ENCODE measurements at regions not wholly inside any gene's neighbourhood (a gene's known extent, or its start where the extent isn't known, plus 50 kb on each side); places are given as distances from the start of the nearest gene placed in this dataset.

DNA sequence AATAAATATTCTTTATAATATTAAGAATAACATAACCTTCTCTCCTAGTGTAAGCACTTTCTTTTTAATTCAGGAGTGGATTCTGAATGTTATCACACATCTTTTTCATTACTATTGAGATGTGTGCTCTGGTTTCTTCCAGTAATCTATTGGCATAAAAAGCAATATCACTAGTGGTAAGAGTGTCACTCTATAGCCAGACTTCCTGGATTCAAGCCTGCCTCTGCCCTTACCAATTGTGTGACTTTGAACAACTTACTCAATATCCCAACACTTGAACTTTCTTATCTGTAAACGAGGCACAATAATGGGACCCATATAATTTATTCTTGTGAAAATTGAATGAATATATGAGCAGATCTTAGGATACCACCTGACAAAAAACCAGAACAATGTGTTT, 71.0 kb downstream of the SEM1 start:
- no peak for DNase-seq

DNA sequence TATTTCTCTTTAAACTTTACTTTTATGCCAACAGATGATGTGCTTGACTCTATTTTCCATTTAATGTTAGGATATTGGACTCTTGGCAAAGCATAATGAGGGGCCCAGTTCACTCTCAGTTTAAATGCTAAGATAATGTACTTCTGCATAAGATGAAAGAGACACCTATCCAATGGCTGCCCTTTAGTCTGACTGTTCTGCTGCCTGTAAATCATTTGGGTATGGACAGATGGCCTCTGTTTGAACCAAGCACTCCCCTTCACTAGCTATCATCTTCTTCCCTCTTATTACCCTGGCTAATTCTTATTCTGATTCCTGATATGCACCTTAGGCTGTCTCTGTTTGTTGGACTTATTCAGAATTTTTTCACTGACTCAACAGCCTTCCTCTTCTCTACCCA, 72.1 kb downstream of the SEM1 start:
- no peak for DNase-seq

DNA sequence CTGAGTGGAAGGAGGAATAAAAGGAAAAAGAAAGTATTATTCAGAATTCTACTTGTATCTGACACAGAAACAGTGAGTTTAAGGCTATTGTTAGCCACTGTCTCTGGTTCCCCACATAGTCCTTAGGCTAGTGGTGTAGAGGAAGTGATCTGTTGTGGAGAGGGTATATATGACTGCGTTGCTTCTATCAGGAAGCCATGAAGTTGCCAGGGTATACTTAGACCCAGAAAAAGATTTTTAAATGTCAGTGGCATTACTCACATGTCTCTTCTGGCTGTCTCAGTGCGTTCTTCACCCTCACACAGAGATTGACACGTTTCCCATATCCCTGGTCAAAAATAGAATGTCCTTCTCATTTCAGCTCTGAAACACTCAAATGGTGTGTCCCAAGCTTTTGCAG, 72.7 kb downstream of the SEM1 start:
- no peak for DNase-seq

DNA sequence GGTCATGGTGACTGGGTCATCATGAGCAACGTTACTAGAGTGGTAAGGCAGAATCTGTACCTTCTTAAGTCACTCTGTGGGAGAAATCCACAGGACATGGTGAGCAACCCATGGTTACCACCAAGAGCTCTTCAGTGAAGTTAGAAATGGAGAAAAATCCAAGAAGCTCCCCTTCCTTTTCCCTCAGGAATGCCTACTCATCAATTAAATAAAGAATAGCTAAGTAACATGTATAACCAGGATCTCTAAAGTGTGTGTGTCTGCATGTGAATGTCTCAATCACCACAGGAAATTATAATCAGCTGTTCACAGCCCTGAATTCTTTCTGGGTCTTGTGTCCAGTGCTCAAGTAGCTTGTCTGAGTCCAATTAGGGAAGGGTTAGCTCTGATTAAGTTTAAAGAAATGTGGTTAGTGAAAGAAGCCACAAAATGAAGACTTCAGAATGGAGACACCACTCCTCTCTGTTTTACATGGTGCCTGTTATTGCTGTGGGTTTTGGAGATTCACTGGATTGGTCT, 73.2 kb downstream of the SEM1 start:
- DNase-seq, result no peak

DNA sequence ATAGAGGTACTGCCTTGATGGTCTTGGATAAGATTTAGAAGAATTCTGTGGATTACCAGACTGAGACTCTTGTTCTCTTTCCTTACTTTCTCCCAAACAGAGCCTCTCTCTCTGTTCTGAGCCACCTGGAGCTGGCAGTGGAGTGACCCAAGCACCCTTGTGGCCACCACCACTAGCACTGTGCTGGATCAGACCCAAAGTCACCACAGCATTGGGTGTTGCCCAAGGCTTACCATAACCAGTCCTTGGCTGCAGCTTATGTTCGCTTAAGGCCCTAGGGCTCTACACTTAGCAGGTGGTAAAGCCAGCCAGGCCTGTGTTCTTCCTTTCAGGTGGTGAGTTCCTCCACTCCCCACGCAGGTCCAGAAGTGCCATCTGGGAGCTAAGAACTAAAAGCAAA, 79.8 kb downstream of the SEM1 start:
- no peak for DNase-seq

DNA sequence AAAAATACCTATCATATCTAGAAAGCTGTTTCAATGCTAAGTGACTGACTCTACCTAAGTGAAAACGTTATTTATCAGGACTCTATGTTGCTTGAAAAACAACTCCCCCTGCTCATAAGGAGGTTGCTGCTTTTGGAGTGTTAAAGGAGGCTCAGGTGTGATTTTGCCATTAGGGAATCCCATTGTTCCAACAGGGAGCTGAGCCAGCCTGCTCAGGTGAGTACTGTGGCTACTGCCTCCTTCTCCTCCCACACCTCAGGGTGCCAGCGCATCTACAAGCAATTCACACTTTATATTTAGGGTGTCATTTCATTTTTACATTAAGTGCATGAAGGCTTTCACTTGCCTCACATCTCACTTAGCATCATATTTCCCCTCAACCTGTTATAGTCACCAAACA, 84.7 kb downstream of the SEM1 start:
- no peak for DNase-seq

DNA sequence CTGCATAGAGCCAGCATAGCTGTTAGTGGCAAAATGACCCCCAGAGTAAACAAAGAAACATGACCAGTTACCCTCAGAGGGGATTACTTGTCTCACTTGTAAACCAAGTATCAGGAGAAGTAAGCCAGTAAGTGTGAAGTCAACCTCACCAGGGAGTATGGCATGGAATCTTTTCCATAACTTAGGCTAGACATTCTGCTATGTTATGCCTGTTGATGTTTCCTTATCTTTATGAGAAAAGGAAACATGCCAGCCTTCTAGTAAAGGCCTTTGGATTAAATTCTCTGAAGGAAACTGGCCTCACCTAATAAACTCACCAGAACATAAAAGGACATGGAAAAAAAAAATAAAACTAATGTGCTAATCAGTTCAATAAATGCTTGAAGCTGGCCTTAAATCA, 87.7 kb downstream of the SEM1 start:
- DNase-seq, result no peak

DNA sequence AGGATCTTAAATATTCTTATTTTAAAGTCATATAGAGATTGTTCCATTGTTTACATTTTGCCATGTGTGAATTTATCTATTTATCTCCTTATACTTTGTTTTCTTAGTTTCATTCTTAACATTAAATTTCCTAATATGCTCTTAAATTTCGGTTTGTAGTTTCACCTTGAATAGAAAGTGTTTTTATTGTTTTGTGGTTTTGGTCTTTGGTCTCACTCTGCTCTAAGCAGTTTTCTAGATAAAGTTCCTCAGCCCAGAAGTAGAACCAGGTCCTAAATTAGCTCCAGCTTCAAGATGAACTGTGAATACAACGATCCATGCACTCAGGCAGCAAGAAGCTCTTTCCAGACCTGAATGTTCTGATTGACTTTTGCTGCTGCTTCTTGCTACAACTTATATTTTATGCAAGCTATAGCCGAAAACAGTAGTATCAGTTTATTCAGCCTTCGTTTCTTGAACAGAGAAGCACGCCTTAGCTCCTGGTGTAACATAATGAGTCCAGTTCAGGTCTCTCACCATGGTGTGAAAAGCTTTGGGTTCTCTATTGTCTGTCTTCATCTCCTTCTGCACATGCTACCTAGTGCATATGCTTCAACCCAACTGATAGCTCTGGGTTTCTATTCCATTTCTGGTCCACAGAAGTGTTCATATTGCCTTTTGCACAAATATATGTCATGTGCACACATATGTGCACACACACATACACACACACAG, 95.3 kb downstream of the SEM1 start:
- DNase-seq, result no peak

DNA sequence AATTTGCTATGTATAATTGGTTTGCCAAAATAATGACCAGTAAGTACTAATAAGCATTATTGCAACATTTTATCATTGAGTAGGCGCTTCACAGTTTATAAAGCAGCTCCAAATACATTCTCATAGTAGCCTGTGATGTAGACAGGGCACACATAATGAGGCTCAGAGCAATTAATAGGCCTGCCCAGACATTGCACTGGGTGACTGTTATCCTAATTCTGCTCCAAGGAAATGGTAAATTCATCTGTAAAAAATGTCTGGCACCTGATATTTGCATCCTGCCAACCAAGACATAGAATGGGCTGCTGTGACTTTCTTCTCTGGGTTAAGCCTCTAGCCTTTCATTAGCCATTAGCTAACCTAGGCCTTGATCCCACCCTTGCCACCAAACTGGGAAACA, 97.6 kb downstream of the SEM1 start:
- DNase-seq, result no peak

DNA sequence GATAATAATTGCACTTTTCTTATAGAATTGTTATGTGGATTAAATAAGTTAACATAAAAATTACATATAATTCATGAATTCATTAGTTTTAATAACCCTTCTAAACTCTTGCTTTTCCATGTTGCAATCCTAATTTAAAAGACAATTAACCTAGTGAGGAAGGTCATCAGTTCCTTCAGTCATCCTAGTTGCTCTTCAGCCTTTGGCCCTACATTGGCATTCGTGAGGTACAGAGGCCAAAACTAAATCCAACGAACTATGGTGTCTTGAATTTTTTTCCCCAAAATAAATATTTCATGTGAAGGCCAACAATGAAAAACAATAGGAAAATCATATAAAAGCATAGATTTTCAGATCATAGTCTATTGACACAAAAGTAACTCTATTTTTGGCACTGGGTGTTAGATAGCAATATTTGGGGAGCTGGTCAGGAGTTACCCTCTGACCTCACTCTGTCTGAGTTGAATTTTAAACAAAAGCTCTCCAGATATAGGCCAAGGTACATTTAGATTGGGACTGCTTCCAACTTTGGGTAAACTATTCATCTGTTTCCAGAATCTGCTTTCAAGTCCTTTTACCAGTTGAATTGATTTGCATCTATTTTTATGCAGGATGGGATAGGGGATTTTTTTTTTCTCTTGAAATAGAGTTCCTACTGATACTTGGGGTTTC, 104.5 kb downstream of the SEM1 start:
- no peak for DNase-seq

DNA sequence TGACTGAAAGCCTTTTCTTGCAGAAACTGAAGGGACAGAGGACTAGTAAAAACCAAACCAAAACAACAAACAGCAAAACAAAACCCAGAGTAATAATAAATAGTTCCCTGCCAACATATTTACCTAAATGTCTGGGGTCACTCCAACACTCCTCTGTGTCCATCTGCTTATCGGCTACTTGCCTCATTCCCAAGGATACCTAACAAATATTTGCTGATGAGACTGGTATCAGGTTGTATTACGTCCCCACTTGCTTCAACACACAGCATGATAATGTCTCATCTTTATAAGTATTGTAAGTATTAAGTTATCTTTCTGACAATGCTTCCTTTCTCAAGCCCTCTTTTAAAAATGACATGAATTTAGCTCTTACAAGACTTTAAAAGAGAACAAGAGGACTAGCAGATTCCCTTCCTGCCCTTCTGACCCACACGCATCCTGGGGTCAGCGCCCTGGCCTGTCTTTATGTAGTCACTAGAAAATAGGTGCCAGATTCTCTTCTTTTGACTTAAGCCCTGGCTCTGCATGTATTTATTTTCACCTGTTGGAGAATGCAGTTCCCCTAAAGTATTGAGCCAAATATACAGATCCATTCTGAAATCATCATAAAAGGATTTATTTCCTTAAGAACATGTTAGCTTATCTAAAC, 110.2 kb downstream of the SEM1 start:
- DNase-seq, result no peak

DNA sequence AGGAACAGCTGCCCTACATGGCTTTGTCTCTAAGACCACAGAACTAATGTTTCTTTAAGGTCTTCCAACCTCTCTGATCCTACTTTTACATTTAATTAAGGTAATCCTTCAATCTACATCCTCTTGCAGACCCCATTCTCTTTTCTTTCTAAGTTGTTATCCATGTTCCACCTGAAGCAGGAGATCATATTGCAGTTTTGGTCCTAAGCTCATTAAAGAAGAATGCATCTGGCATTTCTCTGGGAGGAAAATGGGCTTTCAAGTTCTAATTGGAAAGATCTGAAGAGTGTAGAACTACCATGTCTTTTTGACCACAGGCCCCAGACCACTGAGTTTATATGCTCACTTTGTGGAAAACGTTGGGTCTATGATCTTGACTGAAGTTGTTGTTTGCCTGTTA, 111.2 kb downstream of the SEM1 start:
- DNase-seq, result no peak

DNA sequence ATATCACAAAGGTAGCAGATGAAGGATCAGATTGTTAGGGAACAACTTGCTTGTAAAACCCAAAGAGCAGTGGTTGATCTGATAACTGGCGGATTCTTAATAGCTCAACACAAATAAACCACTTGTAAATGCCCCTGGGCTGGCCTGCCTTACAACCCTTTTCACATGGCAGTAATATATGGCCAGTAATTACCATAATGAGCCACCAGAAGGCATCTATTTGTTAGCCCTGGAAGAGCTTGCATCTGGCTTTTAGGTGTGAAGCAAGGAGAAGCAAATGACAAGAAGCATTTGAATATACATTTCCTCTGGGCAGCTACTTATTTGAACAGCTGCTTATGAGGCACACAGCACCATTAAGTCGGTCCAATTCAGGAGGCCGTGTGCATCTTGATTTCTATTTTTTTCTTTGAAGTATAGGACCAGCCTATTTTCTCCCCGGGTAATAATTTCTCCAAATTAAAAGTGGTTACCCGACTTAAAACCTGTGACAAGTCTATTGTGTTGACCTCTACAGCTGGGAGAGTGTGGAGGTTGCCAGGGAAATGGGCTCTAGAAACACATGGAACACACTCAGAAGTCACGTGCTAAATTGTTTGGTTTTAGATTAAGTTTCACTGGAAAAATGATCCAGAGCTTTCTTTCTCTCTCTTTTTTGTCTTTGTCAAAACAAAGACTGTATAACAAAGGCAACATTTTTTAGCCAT, 113.4 kb downstream of the SEM1 start:
- peak; percentile 15 for DNase-seq

DNA sequence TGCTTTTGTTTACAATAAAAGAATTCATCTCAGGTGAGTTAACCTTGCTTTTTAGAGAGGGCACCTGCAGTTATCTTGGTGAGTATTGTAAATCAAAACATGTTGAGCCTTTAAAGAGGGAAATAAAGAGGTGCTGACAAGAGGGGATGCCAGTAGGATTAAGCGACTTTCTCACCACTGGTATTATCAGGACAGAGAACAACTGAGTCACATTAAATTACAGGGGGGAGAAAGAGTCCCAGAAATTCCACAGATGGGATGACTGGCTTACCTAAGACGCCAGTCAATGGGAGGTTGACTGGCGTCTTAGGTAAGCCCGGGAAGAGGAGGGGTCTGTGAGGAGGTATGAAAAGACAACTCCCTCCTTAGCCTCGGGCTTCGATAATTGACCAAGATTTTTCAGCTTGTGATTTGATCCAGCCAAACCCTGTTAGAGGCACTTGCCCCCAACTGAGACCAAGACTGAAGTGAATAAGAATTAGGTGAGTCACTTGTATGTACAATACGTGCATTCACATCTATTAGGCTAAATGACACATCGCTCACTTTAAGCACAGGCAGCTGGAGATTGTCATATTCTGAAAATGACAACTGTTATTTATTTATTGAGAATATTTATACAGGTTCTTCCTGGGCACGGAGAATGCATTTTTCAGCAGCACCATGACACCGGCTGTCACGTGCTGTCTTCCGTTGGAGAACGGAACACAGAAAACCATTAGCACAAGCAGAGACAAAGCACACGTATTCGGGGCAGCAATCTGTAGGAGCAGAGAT, 117.6 kb downstream of the SEM1 start:
- no peak for DNase-seq

DNA sequence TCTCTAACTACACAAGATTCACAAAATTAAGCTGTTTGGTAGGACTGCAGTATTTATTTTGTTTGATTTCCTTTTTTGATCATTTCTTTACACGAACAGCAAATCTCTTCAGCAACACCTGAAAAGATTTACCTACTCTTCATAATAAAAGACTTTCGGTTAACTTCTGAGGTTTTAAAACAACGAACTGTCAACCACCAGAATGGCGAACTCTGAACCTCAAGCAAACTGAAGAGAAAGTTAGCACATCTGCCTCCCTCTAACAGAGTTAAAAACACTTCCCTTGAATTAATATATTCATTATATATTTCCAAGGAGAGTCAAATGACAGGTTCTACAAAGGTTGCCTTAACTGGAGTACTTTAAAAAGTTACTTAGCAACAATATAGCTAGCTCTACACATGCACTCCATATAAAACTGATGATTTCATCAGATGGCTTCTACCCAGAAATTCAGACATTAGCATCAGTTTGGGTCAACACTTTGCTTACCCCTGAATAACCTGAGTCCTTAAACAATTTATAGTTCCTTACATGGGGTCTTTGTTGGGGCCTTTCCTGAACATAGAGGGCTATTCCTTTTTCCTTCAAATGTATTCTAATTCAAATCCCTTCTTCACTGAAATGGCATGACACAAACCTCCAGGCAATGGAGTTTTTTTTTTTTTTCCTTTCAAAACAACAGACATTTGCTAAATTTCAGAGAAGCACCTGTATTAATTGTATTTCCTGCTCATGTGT, 118.3 kb downstream of the SEM1 start:
- DNase-seq, result no peak

DNA sequence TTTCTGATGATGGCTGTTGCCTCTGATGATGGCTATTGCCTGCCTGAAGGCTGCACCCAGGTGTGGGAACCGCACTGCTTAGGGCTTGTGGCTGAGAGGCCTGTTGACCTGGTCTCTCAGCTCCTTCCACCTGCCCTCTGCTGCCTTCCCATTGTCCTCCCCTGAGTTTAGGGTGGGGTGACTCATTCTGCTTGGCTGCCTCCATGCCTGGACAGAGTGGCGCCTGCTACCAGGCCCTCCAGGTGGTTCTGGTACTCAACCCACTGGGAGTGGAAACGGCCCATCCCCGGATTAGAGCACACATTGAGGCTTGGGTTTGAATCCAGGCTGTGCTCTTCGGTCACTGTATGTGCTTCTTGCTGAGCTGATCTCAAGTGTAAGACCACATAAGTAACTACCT, 120.6 kb downstream of the SEM1 start:
- no peak for DNase-seq

DNA sequence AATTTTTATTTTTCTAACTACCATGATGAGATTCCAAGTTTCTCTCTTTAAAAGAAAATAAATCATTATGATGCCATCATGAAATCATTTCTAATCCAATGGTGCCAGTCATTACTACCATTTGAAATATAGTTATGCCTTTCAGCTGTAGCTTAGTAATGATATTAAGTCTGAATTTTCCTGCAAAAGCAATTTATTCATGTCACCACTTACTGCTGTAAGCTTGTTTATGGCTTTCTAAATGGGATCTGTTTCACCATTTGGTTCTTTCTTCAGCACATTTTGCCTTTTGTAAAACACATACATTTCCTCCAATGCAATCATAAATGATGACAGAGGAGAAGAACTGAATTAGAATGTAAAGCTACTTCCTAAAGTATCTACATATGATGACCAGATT, 130.5 kb downstream of the SEM1 start:
- DNase-seq, result no peak

DNA sequence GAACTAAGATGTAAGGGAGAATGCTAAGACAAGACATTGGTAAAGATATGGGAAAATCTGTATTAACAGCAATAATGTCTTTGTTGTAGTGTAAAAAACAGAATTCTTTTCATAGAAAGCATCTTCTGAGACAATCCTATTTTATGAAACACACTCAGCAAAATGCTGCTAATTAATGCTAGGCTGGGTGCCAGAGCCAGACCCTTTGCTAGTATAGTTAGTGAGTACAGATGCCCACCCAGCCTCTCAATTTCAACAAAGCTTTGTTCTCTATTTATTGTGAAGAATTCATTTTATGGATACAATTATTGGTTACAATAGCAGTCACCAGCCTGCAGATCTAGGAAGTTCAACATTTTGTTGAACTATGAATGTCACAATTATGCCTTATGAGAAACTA, 131.0 kb downstream of the SEM1 start:
- no peak for DNase-seq

DNA sequence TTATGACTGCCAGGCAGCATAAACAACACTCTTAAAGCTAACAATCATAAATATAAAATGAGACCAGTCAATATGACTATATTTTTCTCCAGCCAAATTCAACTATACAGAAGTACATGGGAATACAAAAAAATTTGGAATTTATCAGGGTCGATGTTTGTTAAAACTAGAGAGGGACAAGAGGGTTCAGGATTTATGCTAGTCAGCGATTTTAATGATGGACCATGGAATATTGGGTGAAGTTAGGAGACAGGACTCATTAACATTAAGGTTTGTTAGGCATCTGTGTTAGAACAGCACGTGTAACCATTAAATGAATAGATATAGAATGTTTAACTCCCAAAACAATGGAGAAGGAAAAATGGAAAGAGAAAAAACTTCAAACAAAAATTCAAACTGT, 146.2 kb downstream of the SEM1 start:
- DNase-seq, result no peak

DNA sequence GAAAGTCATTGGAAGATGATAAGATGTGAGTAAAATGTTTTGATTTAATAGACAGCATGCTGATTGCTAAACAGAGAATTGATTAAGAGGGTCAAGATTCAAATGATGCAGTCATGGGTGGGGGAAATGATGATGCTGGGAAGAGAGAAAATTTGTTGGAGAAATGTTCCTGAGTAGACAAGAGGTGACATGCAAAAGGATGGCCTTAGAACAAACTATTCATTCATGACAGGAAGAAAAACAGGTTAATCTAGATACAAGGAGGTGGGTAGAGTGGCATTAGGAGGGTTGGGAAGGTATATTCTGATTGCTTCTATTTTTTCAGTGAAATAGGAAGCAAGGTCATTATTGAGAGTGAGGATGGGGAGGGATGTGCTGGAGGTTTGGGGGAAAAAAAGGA, 146.7 kb downstream of the SEM1 start:
- DNase-seq, result no peak

DNA sequence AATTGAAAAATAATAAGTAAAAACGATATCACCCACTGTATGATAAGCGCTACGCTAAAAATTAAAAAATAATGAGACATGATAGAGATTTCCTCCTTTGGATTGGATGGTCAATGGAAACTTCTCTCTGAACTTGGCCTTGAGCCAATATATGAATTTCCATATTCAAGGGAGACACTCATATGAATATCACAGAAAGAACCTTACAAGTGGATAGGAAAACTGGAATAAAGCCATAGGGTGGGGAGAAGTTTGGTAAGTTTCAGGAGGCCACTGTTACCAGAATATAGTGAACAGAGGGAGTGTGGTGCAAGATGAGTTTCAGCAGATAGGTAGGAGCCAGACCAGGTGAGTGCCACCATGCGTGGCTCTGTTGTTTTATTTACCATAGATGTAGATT, 147.2 kb downstream of the SEM1 start:
- no peak for DNase-seq

DNA sequence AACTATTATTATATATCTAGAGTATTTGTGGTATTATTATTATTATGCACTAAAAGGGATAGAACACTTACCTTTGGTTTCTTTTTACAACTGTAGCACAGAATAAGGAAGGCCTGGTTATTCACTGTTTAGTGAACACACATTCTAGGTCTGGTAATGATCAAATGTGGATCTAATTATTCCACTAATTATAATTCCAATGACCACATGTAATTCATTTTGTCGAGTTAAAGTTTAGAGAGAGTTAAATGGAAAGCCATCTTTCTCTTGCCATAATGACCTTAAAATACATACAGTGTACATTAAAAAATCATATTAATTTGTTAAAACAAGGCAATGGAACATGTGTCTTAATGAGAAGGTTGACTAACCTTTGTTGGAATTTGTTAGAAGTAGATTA, 147.8 kb downstream of the SEM1 start:
- DNase-seq, result no peak

All from eye (tissue), 1 donor.